GM21825 (cell line): ENCODE measurements at regions not wholly inside any gene's neighbourhood (a gene's known extent, or its start where the extent isn't known, plus 50 kb on each side); places are given as distances from the start of the nearest gene placed in this dataset.
"Not testable (repeated sequence)": the region's sequence is repeated elsewhere in the genome, so short reads cannot be mapped to it uniquely, and the experiment has no call there.

Experiments used
- ATAC-seq: cut with Tn5 transposase; IDR thresholded peaks from one replicate; pipeline ENCODE4 v1.9.1; 2021; ENCODE audit warnings: mild to moderate bottlenecking, moderate library complexity; ENCODE audit not compliant: unreplicated experiment

DNA sequence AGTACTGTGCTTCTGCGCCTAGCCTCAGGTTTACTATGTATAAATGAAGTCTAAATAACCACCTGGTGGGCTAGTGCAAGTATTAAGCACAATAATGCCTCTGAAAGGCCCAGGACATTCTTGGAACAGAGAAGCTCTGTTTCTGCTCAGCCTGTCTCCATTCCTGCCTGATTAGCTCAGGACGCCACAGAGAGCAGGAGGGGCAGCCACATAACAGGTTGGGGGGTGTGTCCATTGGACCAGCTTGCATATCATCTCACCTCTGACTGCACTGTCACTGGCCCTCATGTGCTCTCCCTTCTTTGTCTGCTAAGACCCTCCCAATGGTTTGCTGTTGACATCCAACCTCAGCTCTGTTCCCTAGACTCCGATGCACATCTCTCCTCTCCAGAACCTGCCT, 52.8 kb upstream of the IKZF1 start:
- no peak for ATAC-seq

DNA sequence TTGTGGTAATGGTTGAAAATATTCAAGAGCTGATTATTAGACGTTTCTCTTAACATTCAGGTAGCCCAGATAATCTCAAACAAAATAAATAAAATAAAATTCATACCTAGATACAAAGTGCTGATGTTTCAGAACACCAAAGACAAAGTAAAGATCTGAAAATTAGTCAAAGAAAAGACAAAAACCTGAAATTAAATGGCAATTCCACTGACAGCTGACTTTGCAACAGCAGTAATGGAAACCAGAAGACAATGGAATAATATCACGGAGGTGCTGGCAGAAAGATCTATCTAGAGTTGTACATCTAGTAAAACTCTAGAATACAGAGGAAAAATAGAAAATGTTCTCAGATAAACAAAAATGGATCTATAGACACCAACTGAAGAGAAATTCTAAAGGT, 58.0 kb upstream of the IKZF1 start:
- no peak for ATAC-seq

DNA sequence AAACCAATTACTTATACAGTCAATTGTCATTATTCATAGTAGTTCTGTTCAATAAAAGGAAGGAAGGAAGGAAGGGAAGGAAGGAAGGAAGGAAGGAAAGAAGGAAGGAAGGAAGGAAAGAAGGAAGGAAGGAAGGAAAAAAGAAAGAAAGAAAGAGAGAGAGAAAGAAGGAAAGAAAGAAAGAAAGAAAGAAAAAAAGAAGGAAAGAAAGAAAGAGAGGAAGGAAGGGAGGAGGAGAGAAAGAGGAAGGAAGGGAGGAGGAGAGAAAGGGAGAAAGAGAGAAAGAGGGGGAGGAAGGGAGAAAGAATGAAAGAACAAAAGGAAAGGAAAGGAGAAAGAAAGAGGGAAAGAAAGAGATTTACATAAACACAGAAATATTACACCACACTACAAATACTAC, 62.4 kb upstream of the IKZF1 start:
- not testable (repeated sequence) for ATAC-seq

DNA sequence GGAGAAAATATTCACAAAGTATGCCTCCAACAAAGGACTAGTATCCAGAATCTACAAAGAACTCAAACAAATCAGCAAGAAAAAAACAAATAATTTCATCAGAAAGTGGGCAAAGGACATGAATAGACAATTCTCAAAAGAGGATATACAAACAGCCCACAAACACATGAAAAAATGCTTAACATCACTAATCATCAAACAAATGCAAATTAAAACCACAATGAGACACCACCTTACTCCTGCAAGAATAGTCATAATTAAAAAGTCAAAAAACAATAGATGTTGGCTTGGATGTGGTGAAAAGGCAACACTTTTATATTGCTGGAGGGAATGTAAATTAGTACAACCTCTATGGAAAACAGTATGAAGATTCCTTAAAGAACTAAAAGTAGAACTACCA, 63.8 kb upstream of the IKZF1 start:
- ATAC-seq = not testable (repeated sequence)

DNA sequence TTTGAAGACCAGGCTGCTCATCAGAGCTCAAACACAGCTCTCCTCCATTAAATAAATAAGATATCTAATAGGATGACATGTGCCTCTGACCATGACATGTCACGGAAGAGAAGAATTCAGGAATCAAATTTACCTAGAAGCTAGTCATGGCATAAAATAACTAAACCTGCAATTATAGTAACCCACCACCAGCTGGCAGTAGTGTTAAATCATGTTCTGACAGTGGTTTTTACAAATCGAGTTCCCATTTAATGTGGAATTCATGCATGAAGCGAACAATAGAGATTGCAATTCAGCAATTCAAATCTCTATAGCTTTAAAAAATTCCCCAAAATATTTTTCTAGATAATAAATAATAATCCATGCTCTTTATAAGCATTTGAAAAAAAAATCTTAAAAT, 74.6 kb upstream of the IKZF1 start:
- no peak for ATAC-seq

DNA sequence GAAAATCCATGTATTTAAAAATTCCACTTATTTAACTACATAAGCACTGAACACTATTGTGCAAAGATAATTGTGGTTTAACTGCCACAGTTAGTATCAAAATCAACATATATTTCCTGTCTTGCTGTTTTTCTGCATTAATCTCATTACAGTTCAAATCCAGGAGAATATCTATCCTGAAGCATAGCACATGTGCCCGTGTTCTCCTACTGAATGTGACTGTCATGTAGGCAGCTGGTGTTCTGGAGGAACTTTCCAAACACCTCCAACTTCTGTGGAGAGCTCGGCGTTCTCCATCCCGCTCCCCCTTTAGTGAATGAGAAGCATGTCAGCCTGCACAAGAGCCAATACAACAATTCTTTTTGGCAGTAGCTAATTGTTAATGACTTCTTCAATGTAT, 76.4 kb upstream of the IKZF1 start:
- ATAC-seq = no peak

DNA sequence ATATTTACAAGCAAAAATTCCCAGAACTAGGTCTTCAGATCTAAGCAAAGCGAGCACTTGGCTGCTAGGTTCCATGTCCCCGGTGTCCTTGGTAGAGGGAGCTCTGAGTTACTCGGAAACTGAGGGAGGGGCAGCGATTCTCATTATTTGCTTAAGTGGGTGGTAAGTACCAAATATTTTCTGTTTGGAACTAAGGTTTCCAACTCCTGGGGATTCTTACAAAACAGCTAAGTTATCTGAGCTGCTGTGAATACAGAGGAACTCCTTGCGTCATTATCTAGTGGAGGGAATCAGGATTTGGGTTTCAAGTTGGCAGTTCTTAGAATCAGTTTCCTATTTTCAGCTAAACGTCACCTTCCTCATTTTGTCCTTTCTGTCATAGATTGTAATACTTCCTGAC, 76.8 kb upstream of the IKZF1 start:
- no peak for ATAC-seq

DNA sequence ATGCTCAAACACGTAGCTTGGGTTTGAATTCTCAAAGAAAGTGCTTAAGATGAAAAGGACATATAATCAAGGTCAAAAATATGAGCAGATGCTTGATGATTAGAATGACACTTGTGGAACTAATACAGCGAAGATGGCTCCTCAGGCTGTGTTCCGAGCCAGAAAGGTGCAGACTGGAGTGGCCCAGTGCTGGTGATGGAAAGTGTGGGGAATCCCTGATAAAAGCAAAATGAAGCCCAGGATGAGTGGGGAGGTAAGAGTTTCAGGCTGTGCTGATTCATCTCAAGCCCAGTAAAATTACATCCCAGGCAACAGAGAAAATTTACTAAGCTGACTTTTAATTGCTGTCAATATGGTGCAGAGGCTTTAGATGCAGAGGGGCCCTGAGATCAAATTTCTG, 77.8 kb upstream of the IKZF1 start:
- ATAC-seq = no peak

DNA sequence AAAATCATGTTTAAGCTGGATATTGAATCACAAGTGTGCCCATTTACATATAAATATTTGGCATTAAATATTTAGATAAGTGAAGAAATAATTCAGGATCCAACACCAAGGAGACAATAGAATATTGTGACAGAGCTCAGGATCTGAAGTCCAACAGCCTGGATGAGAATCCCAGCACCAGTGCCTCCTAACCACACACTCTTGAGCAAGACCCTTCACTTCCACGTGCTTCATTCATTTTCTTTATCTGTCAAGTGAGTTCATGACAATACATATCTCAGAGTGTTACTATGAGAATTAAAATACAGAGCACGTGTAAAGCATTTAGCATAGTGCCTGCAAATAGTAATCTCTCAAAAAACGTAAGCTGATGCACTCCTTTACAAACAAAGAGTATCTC, 78.4 kb upstream of the IKZF1 start:
- no peak for ATAC-seq

DNA sequence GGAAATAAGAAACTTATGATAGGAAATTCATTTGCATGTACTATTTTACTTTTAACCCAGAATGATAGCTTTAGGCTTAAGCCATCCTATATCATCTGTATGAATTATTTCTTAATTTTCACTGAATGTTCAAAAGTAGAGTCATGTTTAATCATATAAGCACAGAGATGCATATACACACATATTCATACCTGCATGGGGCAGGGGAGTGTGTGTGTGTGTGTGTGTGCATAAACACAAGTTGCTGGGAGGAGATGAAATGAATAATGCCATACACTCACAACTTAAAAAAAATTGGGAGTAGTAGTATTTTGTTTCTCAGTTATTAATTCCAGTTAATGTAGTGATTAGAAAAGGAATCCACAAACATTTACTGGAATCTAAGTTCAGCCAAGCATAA, 83.1 kb upstream of the IKZF1 start:
- ATAC-seq = no peak

DNA sequence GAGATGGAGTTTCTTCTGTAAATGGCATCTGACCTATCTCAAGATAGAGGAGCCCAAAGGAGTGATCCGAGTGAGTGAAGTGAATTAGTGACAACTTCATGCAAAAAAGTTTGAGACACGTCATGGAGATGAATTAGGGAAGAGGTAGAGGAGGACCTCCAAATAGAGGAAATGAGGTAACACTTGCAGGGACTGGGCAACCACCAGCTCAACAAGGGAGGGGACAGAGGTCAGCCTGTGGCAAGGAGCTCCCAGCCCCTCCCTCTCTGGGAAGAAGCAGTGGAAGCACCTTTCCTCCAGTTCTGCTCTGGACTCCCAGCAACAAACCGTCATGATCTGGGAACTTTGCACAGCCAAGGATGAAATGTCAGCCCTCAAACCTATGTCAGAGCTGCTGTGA, 83.5 kb upstream of the IKZF1 start:
- ATAC-seq = no peak

DNA sequence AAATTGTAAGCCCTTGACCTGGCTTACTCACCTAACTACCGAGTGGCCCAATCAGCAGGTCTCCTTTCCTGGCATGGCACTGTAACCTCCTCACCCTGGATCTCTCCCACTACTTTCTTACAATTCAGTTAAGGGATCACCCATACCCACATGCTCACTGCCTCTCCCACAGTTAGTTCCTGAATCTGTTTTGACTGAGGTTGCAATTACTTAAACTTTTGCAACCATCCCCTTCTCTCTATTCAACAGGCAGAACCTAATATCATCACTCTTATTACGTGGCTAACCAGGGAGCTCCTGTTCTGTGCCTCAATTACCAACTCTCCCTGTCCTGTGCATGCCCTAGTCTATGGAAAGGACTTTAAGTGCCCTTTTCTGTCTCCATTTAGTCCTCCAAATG, 84.2 kb upstream of the IKZF1 start:
- no peak for ATAC-seq

DNA sequence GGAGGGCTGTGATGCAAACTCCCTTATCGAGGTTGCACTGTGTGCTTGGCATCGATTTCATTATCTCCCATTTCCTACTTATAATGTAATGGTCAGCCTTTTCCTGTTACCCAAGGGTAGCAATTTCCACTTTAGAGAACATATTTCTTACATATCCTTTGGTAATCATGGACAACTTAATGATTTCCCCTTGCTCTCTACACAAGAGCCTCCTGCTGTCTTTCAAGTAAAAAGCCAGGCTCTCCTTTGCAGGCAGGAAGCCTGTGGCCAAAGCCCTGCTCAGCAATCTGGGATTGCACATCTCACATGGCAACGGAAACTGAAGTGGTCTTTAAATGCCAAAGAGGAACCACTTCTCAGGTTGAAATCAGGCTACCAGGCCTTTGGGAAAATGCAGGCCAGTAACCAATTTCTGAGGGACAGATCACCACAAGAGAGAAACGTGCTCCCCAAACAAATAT, 86.7 kb upstream of the IKZF1 start:
- ATAC-seq = no peak

DNA sequence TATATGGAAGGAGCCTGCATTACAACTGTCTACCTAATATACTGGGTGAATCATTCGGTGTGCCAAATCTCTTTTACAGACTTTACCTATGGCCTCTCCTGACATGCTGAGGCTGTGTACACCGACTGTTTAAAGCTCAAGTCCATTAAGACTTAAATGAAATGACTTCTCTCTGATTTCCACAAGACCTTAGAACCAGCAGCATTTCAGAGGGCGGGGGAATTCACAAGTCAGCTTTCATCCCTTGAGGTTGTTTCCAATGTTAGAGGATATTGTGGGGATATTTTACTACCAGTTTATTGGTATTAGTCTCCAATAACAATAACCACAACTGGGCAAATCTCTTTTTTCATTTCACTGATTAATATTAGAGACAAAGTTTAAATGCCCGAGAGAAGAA, 87.1 kb upstream of the IKZF1 start:
- no peak for ATAC-seq

DNA sequence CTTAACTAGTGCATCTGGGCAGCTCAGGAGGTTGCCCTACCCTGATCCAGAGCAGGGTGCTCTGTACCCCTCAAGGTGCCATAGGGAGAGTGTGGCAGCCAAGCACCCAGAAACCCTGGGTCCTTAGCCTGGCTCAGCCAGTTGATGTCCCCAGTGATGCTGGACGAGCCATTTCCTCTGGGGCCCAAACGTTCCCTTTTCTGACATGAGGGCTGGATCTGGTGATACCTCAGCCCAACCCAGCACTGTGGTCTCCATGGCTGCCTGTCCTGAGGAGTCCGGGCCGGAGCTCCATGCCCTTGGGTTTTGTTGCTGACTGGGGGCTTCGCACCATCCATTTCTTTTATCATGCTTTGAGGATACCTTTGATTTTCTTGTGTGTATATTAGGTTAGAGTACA, 87.9 kb upstream of the IKZF1 start:
- ATAC-seq = no peak

DNA sequence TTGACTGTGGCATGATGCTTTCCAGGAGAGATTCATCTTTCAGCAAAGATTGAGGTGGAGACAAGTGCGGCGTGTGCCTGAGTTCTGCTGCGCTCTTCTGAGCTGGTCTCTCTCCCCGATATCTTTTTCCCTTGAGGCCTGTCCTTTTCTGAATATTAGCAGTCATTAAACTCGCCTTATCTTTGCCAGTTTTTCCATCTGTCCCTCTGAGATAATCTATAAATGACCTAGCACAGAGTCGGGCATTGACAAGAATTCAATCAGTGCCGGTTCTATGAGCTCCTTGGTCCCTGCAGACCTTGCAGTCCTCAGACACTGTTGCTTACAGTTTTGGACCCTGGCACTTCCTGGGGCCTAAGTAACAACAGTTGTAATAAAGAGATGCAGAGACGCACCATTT, 89.7 kb upstream of the IKZF1 start:
- no peak for ATAC-seq

DNA sequence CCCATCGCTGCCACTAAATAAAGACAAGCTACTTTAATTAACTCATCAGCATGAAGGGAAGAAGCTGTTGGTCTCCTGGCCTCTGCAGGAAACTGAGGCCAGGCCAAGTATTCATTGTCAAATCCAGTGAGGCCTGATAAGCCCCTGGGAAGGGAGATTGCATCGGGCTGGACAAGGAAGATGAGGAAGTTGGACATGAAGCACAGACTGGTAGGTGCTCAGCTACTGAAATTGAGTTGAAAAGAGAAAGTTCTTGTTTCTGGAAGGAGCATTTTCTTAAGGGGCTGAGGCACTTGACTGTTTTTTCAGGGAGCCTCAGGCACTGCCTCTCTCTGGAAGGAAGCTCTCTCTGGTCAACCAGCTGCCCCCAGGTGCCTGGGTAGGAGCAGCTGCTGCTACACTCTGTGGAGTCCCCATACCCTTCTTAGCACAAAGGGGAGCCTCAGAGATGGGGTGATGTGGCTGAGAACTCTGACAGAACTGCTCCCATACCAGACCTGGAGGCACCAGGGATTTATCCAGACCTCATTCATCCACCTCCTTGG, 90.3 kb upstream of the IKZF1 start:
- no peak for ATAC-seq

DNA sequence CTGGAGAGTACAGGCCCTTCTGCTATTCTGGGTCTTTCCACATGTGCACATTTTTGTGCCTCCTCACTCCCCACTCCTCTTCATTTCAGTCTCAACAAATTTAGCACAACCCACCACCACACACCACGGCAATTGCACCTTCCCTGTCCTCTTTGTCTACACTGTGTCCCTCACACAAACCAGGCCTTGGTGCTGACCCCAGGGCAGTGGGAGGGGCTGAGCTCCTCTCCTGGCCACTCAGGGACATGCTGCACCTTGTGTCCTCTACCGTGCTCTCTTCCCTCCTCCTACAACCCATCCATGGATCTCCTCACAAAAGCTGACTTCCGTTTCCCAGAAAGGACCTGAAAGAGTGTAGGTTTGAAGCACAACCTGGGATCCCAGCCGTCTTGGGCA, 90.9 kb upstream of the IKZF1 start:
- no peak for ATAC-seq

DNA sequence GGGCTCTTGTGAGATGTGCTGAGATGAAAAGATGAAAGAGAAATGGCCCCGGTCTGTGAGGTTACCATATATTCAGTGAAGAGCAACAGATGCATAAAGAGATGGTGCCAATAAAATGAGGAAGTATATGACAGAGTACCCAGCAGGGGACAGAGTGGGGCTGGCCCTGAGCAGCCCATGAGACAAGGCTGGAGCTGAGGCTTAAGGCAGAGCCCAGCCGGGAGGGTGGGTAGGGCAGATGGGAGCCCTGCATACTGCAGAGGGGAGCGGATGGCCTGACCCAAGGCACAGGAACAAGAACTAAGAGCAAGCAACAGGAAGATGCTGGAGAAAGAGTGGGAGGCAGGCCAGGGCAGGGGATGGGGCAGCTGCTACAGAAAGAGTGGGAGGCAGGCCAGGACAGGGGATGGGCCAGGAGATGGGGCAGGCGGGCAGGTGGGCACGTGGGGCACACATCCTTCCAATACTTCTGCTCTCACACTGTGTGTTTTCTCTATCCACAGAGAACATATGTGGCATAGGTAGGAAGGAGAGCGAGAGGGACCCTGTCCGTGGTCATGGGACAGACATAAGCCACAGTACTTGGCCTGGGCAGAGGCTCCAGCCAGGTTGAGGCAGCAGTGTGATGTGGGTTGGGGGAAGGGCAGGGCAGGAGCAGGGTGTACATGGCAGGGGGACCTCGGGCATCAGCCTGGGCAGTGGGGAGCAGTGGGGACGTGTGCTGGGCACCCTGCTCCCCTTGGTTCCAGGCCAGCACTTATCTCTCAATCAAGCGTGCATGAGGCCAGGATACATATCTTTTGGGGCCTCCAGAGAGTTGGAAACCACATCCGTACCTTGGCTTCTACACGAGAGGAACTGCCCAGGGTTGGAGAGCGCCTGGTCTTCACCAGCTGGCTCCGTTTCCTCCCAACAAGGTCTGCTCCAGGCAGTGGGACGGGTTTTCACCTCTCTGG, 91.6 kb upstream of the IKZF1 start:
- ATAC-seq = no peak

DNA sequence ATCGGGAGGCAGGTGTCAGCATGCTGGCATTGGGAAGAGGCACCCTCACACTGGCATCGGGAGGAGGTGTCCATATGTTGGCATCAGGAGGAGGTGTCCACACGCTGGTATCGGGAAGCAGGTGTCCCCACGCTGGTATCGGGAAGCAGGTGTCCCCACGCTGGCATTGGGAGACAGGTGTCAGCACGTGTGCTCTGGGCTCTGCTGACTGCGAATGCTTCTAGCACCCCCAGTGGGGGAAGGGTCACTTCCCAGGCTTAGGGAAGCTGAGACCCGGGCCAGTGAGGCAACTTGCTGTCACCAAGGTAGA, 92.5 kb upstream of the IKZF1 start:
- no peak for ATAC-seq

DNA sequence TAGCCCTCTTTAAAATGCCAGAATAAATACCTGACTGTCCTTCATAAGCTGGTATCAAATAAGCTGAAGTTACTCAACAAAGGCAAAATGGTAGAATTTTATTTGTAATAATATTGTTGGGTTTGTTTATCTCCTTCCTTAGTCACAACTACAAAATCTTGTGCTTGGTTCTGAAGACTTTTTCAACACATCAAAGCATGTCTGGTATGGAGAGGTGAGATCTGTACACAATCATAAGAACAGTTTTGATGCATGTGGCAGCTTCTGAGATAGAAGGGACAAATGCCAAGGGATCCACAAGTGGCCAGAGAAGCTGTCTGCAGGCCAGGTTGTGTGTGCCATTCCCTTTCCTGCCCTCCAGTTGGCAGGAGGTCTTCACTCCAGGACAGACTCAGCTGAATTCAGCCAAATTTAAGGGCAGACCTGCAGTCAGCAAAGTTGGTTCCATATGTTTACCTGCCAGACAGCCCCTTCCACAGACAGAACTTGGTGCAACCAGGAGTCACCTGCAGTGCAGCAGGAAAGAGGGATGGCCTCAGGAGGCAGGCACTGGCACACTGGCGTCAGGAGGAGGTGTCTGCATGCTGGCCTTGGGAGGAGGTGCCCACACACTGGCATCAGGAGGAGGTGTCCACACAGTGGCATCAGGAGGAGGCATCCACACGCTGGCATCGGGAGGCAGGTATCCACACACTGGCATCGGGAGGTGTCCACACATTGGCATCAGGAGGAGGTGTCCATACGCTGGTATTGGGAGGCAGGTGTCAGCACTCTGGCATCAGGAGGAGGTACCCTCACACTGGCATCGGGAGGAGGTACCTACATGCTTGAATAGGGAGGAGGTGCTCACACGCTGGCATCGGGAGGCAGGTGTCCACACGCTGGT, 93.1 kb upstream of the IKZF1 start:
- no peak for ATAC-seq

DNA sequence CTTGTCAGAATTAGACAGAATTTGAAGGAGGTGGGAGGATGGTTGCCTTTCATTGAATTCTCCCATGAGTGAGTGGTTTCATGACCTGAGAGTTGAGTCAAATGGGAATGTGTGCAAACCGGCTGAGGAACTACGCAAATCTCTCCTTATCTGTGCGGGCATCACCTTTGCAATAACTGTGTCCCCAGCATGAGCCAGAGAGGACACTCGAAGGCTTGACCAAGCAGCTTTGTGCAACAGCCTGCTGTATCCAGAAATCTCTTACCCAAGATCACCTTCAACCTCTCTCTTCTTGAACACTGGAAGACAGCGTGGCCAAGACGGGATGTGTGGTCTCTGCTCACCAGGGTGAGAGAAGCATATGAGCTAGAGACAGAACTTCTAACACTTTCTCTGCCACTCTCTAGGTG, 93.8 kb upstream of the IKZF1 start:
- no peak for ATAC-seq
